ENCODE measurements at regions not wholly inside any gene's neighbourhood (a gene's known extent, or its start where the extent isn't known, plus 50 kb on each side); places are given as distances from the start of the nearest gene placed in this dataset.

DNA sequence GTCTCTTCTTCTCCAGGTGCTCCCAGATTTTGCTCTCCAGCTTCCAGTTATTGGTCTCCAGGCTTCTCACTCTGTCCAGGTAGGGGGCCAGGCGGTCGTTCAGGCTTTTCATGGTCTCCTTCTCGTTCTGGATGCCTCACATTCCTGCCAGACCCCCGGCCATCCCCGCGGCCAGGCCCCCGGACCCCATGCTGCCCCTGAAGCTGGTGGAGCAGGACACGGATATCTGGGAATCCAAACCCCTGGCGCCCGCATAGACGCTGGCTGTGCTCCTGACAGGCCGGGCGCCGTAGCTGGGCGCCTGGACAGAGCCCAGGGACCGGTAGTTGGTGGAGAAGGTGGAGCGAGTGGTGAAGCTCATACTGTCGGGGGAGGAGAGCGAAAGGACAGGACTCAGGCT, 534.4 kb upstream of the TLE4 start (continued):
- TF ChIP-seq, protein P1, sequence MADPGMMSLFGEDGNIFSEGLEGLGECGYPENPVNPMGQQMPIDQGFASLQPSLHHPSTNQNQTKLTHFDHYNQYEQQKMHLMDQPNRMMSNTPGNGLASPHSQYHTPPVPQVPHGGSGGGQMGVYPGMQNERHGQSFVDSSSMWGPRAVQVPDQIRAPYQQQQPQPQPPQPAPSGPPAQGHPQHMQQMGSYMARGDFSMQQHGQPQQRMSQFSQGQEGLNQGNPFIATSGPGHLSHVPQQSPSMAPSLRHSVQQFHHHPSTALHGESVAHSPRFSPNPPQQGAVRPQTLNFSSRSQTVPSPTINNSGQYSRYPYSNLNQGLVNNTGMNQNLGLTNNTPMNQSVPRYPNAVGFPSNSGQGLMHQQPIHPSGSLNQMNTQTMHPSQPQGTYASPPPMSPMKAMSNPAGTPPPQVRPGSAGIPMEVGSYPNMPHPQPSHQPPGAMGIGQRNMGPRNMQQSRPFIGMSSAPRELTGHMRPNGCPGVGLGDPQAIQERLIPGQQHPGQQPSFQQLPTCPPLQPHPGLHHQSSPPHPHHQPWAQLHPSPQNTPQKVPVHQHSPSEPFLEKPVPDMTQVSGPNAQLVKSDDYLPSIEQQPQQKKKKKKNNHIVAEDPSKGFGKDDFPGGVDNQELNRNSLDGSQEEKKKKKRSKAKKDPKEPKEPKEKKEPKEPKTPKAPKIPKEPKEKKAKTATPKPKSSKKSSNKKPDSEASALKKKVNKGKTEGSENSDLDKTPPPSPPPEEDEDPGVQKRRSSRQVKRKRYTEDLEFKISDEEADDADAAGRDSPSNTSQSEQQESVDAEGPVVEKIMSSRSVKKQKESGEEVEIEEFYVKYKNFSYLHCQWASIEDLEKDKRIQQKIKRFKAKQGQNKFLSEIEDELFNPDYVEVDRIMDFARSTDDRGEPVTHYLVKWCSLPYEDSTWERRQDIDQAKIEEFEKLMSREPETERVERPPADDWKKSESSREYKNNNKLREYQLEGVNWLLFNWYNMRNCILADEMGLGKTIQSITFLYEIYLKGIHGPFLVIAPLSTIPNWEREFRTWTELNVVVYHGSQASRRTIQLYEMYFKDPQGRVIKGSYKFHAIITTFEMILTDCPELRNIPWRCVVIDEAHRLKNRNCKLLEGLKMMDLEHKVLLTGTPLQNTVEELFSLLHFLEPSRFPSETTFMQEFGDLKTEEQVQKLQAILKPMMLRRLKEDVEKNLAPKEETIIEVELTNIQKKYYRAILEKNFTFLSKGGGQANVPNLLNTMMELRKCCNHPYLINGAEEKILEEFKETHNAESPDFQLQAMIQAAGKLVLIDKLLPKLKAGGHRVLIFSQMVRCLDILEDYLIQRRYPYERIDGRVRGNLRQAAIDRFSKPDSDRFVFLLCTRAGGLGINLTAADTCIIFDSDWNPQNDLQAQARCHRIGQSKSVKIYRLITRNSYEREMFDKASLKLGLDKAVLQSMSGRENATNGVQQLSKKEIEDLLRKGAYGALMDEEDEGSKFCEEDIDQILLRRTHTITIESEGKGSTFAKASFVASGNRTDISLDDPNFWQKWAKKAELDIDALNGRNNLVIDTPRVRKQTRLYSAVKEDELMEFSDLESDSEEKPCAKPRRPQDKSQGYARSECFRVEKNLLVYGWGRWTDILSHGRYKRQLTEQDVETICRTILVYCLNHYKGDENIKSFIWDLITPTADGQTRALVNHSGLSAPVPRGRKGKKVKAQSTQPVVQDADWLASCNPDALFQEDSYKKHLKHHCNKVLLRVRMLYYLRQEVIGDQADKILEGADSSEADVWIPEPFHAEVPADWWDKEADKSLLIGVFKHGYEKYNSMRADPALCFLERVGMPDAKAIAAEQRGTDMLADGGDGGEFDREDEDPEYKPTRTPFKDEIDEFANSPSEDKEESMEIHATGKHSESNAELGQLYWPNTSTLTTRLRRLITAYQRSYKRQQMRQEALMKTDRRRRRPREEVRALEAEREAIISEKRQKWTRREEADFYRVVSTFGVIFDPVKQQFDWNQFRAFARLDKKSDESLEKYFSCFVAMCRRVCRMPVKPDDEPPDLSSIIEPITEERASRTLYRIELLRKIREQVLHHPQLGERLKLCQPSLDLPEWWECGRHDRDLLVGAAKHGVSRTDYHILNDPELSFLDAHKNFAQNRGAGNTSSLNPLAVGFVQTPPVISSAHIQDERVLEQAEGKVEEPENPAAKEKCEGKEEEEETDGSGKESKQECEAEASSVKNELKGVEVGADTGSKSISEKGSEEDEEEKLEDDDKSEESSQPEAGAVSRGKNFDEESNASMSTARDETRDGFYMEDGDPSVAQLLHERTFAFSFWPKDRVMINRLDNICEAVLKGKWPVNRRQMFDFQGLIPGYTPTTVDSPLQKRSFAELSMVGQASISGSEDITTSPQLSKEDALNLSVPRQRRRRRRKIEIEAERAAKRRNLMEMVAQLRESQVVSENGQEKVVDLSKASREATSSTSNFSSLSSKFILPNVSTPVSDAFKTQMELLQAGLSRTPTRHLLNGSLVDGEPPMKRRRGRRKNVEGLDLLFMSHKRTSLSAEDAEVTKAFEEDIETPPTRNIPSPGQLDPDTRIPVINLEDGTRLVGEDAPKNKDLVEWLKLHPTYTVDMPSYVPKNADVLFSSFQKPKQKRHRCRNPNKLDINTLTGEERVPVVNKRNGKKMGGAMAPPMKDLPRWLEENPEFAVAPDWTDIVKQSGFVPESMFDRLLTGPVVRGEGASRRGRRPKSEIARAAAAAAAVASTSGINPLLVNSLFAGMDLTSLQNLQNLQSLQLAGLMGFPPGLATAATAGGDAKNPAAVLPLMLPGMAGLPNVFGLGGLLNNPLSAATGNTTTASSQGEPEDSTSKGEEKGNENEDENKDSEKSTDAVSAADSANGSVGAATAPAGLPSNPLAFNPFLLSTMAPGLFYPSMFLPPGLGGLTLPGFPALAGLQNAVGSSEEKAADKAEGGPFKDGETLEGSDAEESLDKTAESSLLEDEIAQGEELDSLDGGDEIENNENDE (IDR thresholded peaks at IDR 0.05; ENCODE audit: insufficient replicate concordance, low read length), result no peak
- TF ChIP-seq FOSL1 (IDR thresholded peaks at IDR 0.05; ENCODE audit: insufficient read depth, low read depth, low read length) (no peak), SUZ12 (IDR thresholded peaks at IDR 0.05; ENCODE audit: low read length) (no peak), CBX8 (IDR thresholded peaks at IDR 0.05; ENCODE audit: borderline replicate concordance, low read depth, low read length) (no peak), CBX5 (IDR thresholded peaks at IDR 0.05; ENCODE audit: low read depth, low read length) (no peak), SIX5 (IDR thresholded peaks at IDR 0.05; ENCODE audit: low read depth, low read length) (no peak), CTBP2 (IDR thresholded peaks at IDR 0.05; ENCODE audit: borderline replicate concordance, insufficient read depth, insufficient read length, low read length) (no peak), SIN3A (conservative IDR thresholded peaks at IDR 0.05 in 1 of 2, IDR thresholded peaks at IDR 0.05 in 1 of 2; ENCODE audit: low read depth in 1 of 2, low read length in 2 of 2) (no peak), MAFK (IDR thresholded peaks at IDR 0.05; ENCODE audit: low read depth, low read length) (no peak), NRF1 (IDR thresholded peaks at IDR 0.05; ENCODE audit: low read depth, low read length) (no peak)
